HEK293 (cell line): ENCODE measurements at regions not wholly inside any gene's neighbourhood (a gene's known extent, or its start where the extent isn't known, plus 50 kb on each side); places are given as distances from the start of the nearest gene placed in this dataset.

Source experiments
- GLIS1 ChIP-seq: fragments of 450-650 bp; formaldehyde crosslinking; IDR thresholded peaks from 2 replicates; pipeline ENCODE4 v1.5.1; 2016; ENCODE audit warnings: missing biosample characterization, missing genetic modification characterization
- MZF1 ChIP-seq: fragments of 450-650 bp; formaldehyde crosslinking; IDR thresholded peaks from 2 replicates; pipeline ENCODE4 v1.5.1; 2017; ENCODE audit warnings: missing biosample characterization, missing genetic modification characterization, borderline replicate concordance
- TCF7L2 ChIP-seq: IDR thresholded peaks from 2 replicates; pipeline ENCODE4 v1.6.1; 2011; ENCODE audit warnings: low read depth, mild to moderate bottlenecking, inconsistent platforms, low read length, moderate library complexity, borderline replicate concordance
- ZBTB7A ChIP-seq: fragments of 450-650 bp; formaldehyde crosslinking; IDR thresholded peaks from 2 replicates; pipeline ENCODE4 v1.5.1; 2016; ENCODE audit warnings: low read depth, missing biosample characterization, missing genetic modification characterization
- ZNF174 ChIP-seq: fragments of 450-650 bp; formaldehyde crosslinking; IDR thresholded peaks from 2 replicates; pipeline ENCODE4 v1.5.0; 2017; ENCODE audit warnings: missing biosample characterization, mild to moderate bottlenecking, missing genetic modification characterization
- ZSCAN16 ChIP-seq: fragments of 450-650 bp; formaldehyde crosslinking; IDR thresholded peaks from 2 replicates; pipeline ENCODE4 v1.5.1; 2016; ENCODE audit warnings: missing biosample characterization, missing genetic modification characterization
- TF ChIP-seq, protein P1 (sequence below): fragments of 450-650 bp; formaldehyde crosslinking; IDR thresholded peaks from 2 replicates; pipeline ENCODE4 v1.5.1; 2016; ENCODE audit warnings: missing biosample characterization, missing genetic modification characterization, borderline replicate concordance
- TF ChIP-seq, protein P2 (sequence below): IDR thresholded peaks from 2 replicates; pipeline ENCODE4 v1.6.1; 2011; ENCODE audit warnings: mild to moderate bottlenecking, low read depth, low read length, borderline replicate concordance
- TF ChIP-seq, protein P3 (sequence below): fragments of 450-650 bp; formaldehyde crosslinking; IDR thresholded peaks from 2 replicates; pipeline ENCODE4 v1.5.1; 2016; ENCODE audit warnings: missing biosample characterization, missing genetic modification characterization

DNA sequence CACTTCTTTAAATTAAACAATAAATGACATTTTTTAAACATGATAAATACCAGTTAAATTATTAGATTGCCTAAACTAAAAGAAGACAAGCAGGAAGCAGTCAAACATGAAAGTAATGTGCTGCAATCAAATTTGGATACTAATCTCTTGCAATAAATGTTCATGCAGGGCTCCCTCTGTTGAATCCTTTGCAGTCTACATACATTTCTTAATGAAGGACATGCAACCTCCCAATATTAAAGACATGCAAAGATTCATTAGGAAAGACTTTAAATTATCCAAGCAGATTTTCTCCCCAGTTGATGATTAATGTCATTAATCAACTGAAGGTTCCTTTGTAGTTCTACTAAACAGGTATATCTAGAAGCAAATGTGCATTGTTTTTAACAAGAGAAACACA, 245.4 kb downstream of the ZIC4 start:
- TF ChIP-seq, protein P1, sequence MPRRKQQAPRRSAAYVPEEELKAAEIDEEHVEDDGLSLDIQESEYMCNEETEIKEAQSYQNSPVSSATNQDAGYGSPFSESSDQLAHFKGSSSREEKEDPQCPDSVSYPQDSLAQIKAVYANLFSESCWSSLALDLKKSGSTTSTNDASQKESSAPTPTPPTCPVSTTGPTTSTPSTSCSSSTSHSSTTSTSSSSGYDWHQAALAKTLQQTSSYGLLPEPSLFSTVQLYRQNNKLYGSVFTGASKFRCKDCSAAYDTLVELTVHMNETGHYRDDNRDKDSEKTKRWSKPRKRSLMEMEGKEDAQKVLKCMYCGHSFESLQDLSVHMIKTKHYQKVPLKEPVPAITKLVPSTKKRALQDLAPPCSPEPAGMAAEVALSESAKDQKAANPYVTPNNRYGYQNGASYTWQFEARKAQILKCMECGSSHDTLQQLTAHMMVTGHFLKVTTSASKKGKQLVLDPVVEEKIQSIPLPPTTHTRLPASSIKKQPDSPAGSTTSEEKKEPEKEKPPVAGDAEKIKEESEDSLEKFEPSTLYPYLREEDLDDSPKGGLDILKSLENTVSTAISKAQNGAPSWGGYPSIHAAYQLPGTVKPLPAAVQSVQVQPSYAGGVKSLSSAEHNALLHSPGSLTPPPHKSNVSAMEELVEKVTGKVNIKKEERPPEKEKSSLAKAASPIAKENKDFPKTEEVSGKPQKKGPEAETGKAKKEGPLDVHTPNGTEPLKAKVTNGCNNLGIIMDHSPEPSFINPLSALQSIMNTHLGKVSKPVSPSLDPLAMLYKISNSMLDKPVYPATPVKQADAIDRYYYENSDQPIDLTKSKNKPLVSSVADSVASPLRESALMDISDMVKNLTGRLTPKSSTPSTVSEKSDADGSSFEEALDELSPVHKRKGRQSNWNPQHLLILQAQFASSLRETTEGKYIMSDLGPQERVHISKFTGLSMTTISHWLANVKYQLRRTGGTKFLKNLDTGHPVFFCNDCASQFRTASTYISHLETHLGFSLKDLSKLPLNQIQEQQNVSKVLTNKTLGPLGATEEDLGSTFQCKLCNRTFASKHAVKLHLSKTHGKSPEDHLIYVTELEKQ (tag by site-specific recombination) = no peak
- TF ChIP-seq ZNF174 (tag by site-specific recombination) (no peak), GLIS1 (tag by site-specific recombination) (no peak), ZSCAN16 (tag by site-specific recombination) (no peak), ZBTB7A (no peak), TCF7L2 (no peak), MZF1 (tag by site-specific recombination) (no peak)
- TF ChIP-seq, protein P2, sequence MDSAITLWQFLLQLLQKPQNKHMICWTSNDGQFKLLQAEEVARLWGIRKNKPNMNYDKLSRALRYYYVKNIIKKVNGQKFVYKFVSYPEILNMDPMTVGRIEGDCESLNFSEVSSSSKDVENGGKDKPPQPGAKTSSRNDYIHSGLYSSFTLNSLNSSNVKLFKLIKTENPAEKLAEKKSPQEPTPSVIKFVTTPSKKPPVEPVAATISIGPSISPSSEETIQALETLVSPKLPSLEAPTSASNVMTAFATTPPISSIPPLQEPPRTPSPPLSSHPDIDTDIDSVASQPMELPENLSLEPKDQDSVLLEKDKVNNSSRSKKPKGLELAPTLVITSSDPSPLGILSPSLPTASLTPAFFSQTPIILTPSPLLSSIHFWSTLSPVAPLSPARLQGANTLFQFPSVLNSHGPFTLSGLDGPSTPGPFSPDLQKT = no peak
- TF ChIP-seq, protein P3, sequence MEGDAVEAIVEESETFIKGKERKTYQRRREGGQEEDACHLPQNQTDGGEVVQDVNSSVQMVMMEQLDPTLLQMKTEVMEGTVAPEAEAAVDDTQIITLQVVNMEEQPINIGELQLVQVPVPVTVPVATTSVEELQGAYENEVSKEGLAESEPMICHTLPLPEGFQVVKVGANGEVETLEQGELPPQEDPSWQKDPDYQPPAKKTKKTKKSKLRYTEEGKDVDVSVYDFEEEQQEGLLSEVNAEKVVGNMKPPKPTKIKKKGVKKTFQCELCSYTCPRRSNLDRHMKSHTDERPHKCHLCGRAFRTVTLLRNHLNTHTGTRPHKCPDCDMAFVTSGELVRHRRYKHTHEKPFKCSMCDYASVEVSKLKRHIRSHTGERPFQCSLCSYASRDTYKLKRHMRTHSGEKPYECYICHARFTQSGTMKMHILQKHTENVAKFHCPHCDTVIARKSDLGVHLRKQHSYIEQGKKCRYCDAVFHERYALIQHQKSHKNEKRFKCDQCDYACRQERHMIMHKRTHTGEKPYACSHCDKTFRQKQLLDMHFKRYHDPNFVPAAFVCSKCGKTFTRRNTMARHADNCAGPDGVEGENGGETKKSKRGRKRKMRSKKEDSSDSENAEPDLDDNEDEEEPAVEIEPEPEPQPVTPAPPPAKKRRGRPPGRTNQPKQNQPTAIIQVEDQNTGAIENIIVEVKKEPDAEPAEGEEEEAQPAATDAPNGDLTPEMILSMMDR (tag by site-specific recombination) = no peak
